SHP77 (cell line): ENCODE measurements at regions not wholly inside any gene's neighbourhood (a gene's known extent, or its start where the extent isn't known, plus 50 kb on each side); places are given as distances from the start of the nearest gene placed in this dataset.
"Not testable (repeated sequence)": the region's sequence is repeated elsewhere in the genome, so short reads cannot be mapped to it uniquely, and the experiment has no call there.

ENCODE experiments used
- DNase-seq, 2 experiments: peaks; one replicate each; lab custom pipeline; 2025; lab: John Stamatoyannopoulos, UW

GRCh38 chr2:166831930-166832329, 56.4 kb upstream of the XIRP2 start:
- no peak for DNase-seq

- DNase-seq: no peak
Observed at GRCh38 chr2:166825914-166826313, 62.4 kb upstream of the XIRP2 start.

GRCh38 chr2:166814335-166814734, 73.9 kb upstream of the XIRP2 start:
- DNase-seq: no peak

GRCh38 chr2:166812166-166812891, 76.0 kb upstream of the XIRP2 start:
- DNase-seq: no peak

GRCh38 chr2:166805753-166806152, 82.5 kb upstream of the XIRP2 start:
- DNase-seq: no peak

GRCh38 chr2:166803373-166804000, 84.8 kb upstream of the XIRP2 start:
- peak; percentile 44 to 59 for DNase-seq

GRCh38 chr2:166802475-166802874, 85.8 kb upstream of the XIRP2 start:
- no peak for DNase-seq

GRCh38 chr2:166792808-166793207, 95.5 kb upstream of the XIRP2 start:
- no peak for DNase-seq

GRCh38 chr2:166786707-166787106, 101.6 kb upstream of the XIRP2 start:
- DNase-seq: no peak

- DNase-seq: peak; percentile 12 to 56
Observed at GRCh38 chr2:166784296-166784946, 103.9 kb upstream of the XIRP2 start.

- no peak for DNase-seq
Observed at GRCh38 chr2:166775176-166775575, 113.1 kb upstream of the XIRP2 start.

GRCh38 chr2:166773308-166773949, 114.9 kb upstream of the XIRP2 start:
- no peak for DNase-seq

GRCh38 chr2:166768393-166769123, 119.7 kb upstream of the XIRP2 start:
- no peak for DNase-seq

- not testable (repeated sequence) for DNase-seq
Observed at GRCh38 chr2:166766769-166767322, 121.4 kb upstream of the XIRP2 start.

- DNase-seq: peak in 1 of 2 experiments; percentile 5
Observed at GRCh38 chr2:166766220-166766619, 122.1 kb upstream of the XIRP2 start.

- no peak for DNase-seq
Observed at GRCh38 chr2:166765141-166765540, 123.1 kb upstream of the XIRP2 start.

GRCh38 chr2:166764702-166765101, 123.6 kb upstream of the XIRP2 start:
- no peak for DNase-seq

- DNase-seq: no peak
Observed at GRCh38 chr2:166764216-166764615, 124.1 kb upstream of the XIRP2 start.

GRCh38 chr2:166762746-166763145, 125.5 kb upstream of the XIRP2 start:
- no peak for DNase-seq

GRCh38 chr2:166758956-166759355, 129.3 kb upstream of the XIRP2 start:
- DNase-seq: no peak

- DNase-seq: no peak
Observed at GRCh38 chr2:166750624-166751023, 137.7 kb upstream of the XIRP2 start.

GRCh38 chr2:166744117-166744516, 144.2 kb upstream of the XIRP2 start:
- not testable (repeated sequence) for DNase-seq
